Activated CD4-positive, alpha-beta memory T cell treated with anti-CD3 and anti-CD28 coated beads for 36 hours (primary cell): ENCODE measurements at regions not wholly inside any gene's neighbourhood (a gene's known extent, or its start where the extent isn't known, plus 50 kb on each side); places are given as distances from the start of the nearest gene placed in this dataset.

Source experiments
- CTCF ChIA-PET: fragments of 350-600 bp; sonication (Branson Sonifier 250); formaldehyde crosslinking; loops from one replicate; lab custom pipeline; 2021; ENCODE audit warnings: antibody characterized with exemption, inconsistent platforms; lab: Charles Lee
- POLR2A ChIA-PET: fragments of 350-600 bp; sonication (Branson Sonifier 250); formaldehyde crosslinking; loops from one replicate; lab custom pipeline; 2021; ENCODE audit warnings: antibody characterized with exemption; lab: Charles Lee
- DNase-seq: peaks from one replicate; pipeline ENCODE4 v3.0.0-alpha.2; 2020
- H3K27ac Mint-ChIP-seq: one replicate; pipeline ENCODE4 v1.8.0; 2021; ENCODE audit warnings: mixed read lengths
- H3K27me3 Mint-ChIP-seq: one replicate; pipeline ENCODE4 v1.8.0; 2021; ENCODE audit warnings: mixed read lengths
- H3K36me3 Mint-ChIP-seq: one replicate; pipeline ENCODE4 v1.8.0; 2021; ENCODE audit warnings: mixed read lengths
- H3K4me1 Mint-ChIP-seq: one replicate; pipeline ENCODE4 v1.8.0; 2021; ENCODE audit warnings: low read depth, mixed read lengths
- H3K4me3 Mint-ChIP-seq: one replicate; pipeline ENCODE4 v1.8.0; 2021; ENCODE audit warnings: mild to moderate bottlenecking, mixed read lengths
- H3K9me3 Mint-ChIP-seq: one replicate; pipeline ENCODE4 v1.8.0; 2021; ENCODE audit warnings: mixed read lengths
- intact Hi-C: fragments of 100-400 bp; cut with micrococcal nuclease; formaldehyde crosslinking; loops from one replicate; pipeline ENCODE4 v1.15.1; 2023

- Mint-ChIP-seq H3K9me3 (no peaks in the 10 kb centered on the region), H3K36me3 (no peaks in the 10 kb centered on the region), H3K27me3 (peaks cover 3% of the 10 kb centered on the region), H3K27ac (no peak overlapping the region), H3K4me3 (no peak overlapping the region), H3K4me1 (no peaks in the 10 kb centered on the region)
- DNase-seq, result no peak
- intact Hi-C loops, result no loop called here
- CTCF ChIA-PET, result no interaction called here
- POLR2A ChIA-PET, result no interaction called here
Measured at GRCh38 chr10:71035511-71036296, 147.3 kb upstream of the PCBD1 start.

GRCh38 chr10:71036297-71036966 lies 148.1 kb upstream of the PCBD1 start:
- POLR2A ChIA-PET, result no interaction called here
- no peak for DNase-seq
- H3K4me1 Mint-ChIP-seq, result no peaks in the 10 kb centered on the region
- no peak overlapping the region for H3K4me3 Mint-ChIP-seq
- peaks cover 3% of the 10 kb centered on the region for H3K27me3 Mint-ChIP-seq
- H3K36me3 Mint-ChIP-seq, result no peaks in the 10 kb centered on the region
- no peaks in the 10 kb centered on the region for H3K9me3 Mint-ChIP-seq
- CTCF ChIA-PET, result no interaction called here
- intact Hi-C loops, result no loop called here
- no peak overlapping the region for H3K27ac Mint-ChIP-seq

DNA sequence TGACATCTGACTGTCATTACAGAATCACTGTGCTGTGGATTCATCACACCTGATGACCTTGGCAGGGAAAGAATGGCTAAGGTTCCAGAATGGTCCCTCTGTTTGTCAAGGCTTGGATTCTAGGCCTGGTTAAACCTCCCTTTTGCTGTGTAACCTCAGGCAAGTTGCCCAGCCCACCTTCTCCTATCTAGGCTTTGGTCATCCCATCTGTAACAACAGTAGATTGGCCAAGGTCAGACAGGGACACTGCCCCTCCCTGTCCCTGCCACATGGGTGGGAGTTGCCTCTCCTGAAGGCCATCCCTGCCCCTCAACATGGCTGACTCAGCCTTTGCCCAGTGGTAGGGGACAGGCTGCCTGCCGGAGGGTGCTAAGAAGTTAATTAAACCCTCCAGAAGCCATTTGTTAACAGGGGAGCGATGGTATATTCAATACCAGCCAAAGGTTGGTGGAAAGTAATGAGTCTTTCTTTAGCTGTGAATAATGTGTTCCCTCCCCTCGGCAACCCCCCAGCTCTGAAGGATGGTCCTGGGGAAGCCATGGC lies 149.8 kb upstream of the PCBD1 start:
- peaks cover 4% of the 10 kb centered on the region for H3K27me3 Mint-ChIP-seq
- no peaks in the 10 kb centered on the region for H3K4me1 Mint-ChIP-seq
- no peak for DNase-seq
- intact Hi-C loops, result no loop called here
- no peak overlapping the region for H3K27ac Mint-ChIP-seq
- H3K9me3 Mint-ChIP-seq, result no peaks in the 10 kb centered on the region
- ChIA-PET POLR2A (no interaction called here), CTCF (no interaction called here)
- no peaks in the 10 kb centered on the region for H3K36me3 Mint-ChIP-seq
- no peak overlapping the region for H3K4me3 Mint-ChIP-seq

DNA sequence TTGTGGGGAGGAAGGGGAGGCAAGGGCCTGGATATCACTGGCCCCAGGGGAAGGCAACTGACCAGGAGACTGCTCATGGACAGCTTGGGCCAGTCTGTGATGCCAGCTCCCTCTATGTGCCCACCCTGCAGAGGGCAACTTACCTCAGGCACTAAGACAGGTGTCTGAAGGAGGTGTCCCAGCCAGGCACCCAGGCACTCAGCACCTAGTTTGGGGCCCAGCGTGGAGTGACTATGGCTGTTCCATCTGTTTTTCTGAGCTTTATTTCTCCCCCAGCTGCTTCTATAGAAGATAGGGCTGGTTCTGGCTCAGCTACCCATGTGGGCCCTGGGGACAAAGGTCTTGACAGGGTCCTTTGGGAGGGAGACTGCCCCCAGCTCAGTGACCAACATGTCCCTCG lies 150.6 kb upstream of the PCBD1 start:
- no peaks in the 10 kb centered on the region for H3K9me3 Mint-ChIP-seq
- POLR2A ChIA-PET, result no interaction called here
- H3K4me1 Mint-ChIP-seq, result no peaks in the 10 kb centered on the region
- H3K36me3 Mint-ChIP-seq, result no peaks in the 10 kb centered on the region
- no peak for DNase-seq
- peaks cover 4% of the 10 kb centered on the region for H3K27me3 Mint-ChIP-seq
- intact Hi-C loops, result no loop called here
- CTCF ChIA-PET, result no interaction called here
- no peak overlapping the region for H3K27ac Mint-ChIP-seq
- H3K4me3 Mint-ChIP-seq, result no peak overlapping the region

GRCh38 chr10:71039551-71039950 lies 151.2 kb upstream of the PCBD1 start:
- peaks cover 4% of the 10 kb centered on the region for H3K27me3 Mint-ChIP-seq
- DNase-seq, result no peak
- no peak overlapping the region for H3K27ac Mint-ChIP-seq
- no peak overlapping the region for H3K4me3 Mint-ChIP-seq
- H3K4me1 Mint-ChIP-seq, result no peaks in the 10 kb centered on the region
- H3K9me3 Mint-ChIP-seq, result no peaks in the 10 kb centered on the region
- POLR2A ChIA-PET, result no interaction called here
- H3K36me3 Mint-ChIP-seq, result no peaks in the 10 kb centered on the region
- intact Hi-C loops, result no loop called here
- CTCF ChIA-PET, result no interaction called here

- Mint-ChIP-seq H3K36me3 (no peaks in the 10 kb centered on the region), H3K27me3 (peaks cover 4% of the 10 kb centered on the region), H3K4me3 (no peak overlapping the region), H3K27ac (no peak overlapping the region), H3K4me1 (no peaks in the 10 kb centered on the region), H3K9me3 (no peaks in the 10 kb centered on the region)
- no peak for DNase-seq
- CTCF ChIA-PET, result no interaction called here
- intact Hi-C loops, result no loop called here
- POLR2A ChIA-PET, result no interaction called here
Measured at GRCh38 chr10:71040343-71040742, 152.0 kb upstream of the PCBD1 start.

DNA sequence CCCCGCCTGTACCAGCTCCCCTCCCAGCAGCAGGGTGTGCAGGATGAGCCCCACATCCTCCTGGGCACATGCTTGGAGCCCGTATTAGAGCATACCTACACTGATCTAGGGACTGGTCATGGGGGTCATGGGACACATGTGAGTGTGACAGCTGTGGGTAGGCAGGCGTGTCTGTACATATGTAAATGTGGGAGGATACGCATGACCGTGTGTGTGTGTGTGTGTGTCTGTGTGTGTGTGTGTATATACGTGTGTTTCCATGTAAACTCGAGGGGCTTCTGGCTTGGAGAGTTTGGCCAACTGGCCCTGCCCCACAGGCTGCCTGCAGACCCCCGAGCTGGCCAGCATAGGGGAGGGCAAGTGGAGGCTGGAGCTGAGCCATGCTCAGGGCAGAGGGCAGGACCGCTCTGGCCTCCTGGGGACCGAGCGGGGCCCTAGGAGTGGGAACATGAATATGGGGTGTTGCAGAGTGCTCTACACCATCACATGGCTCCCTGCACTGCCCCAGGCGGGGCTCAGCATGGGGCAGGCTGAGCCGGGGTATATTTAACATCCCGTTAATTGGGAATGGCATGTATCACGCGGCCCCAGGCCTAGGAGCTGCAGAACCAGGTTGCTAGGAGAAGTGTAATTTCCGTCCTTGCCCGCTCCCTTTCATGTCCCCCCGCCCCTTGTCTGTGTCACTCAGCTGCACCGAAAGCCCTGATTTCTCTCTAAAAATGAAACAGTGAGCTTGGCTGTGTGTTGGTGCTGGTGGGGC lies 152.7 kb upstream of the PCBD1 start:
- DNase-seq, result no peak
- CTCF ChIA-PET, result no interaction called here
- no peak overlapping the region for H3K27ac Mint-ChIP-seq
- H3K4me3 Mint-ChIP-seq, result no peak overlapping the region
- POLR2A ChIA-PET, result no interaction called here
- intact Hi-C loops, result no loop called here
- no peaks in the 10 kb centered on the region for H3K4me1 Mint-ChIP-seq
- H3K36me3 Mint-ChIP-seq, result no peaks in the 10 kb centered on the region
- H3K27me3 Mint-ChIP-seq, result peaks cover 4% of the 10 kb centered on the region
- no peaks in the 10 kb centered on the region for H3K9me3 Mint-ChIP-seq

- H3K4me1 Mint-ChIP-seq, result no peaks in the 10 kb centered on the region
- intact Hi-C loops, result no loop called here
- H3K9me3 Mint-ChIP-seq, result no peaks in the 10 kb centered on the region
- peaks cover 4% of the 10 kb centered on the region for H3K27me3 Mint-ChIP-seq
- ChIA-PET CTCF (no interaction called here), POLR2A (no interaction called here)
- no peaks in the 10 kb centered on the region for H3K36me3 Mint-ChIP-seq
- no peak for DNase-seq
- H3K27ac Mint-ChIP-seq, result no peak overlapping the region
- no peak overlapping the region for H3K4me3 Mint-ChIP-seq
Measured at GRCh38 chr10:71042216-71042615, 153.9 kb upstream of the PCBD1 start.

DNA sequence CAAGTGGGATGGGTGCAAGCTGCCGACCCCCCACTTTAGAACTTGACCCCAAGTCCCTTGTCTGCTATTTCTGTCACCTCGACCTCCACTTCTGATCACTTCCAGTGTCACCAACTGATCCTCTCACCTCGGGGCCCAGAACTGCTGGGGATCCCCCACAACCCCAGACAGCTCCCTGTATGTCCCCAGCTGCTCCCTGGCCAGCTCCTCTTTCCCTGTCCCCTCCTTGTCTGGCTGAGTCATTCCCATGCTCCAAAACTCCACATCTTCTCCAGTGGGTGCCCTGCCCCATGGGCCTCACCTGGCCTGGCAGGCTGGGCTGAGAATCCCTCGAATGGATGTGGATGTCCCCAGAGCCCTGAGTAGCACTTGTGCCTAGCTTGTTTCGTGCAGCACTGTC lies 154.3 kb upstream of the PCBD1 start:
- no peak for DNase-seq
- ChIA-PET POLR2A (no interaction called here), CTCF (no interaction called here)
- H3K36me3 Mint-ChIP-seq, result no peaks in the 10 kb centered on the region
- no peaks in the 10 kb centered on the region for H3K4me1 Mint-ChIP-seq
- intact Hi-C loops, result no loop called here
- H3K4me3 Mint-ChIP-seq, result no peak overlapping the region
- no peak overlapping the region for H3K27ac Mint-ChIP-seq
- H3K27me3 Mint-ChIP-seq, result peaks cover 4% of the 10 kb centered on the region
- H3K9me3 Mint-ChIP-seq, result no peaks in the 10 kb centered on the region

DNA sequence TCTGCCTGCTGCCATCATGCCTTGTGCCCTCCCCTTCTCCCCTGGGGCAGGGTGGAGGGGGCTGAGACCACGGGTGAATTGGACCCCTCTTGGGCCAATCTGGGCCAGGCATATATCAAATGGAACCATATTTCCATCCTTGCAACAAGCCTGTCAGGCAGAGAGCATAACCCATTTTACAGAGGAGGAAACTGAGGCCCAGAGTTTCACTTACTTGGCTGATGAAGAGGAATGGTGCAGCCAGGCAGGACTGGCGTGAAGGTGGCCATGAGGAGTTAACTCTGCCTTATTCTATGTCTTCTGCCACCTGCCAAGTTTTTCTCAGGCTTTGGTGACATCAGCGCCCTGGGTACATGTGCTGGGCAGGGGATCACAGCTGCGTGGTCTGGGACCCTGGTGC lies 155.5 kb upstream of the PCBD1 start:
- Mint-ChIP-seq H3K4me1 (no peaks in the 10 kb centered on the region), H3K4me3 (no peak overlapping the region), H3K9me3 (no peaks in the 10 kb centered on the region), H3K27me3 (peaks cover 4% of the 10 kb centered on the region), H3K27ac (no peak overlapping the region), H3K36me3 (no peaks in the 10 kb centered on the region)
- POLR2A ChIA-PET, result no interaction called here
- CTCF ChIA-PET, result no interaction called here
- no peak for DNase-seq
- intact Hi-C loops, result no loop called here

DNA sequence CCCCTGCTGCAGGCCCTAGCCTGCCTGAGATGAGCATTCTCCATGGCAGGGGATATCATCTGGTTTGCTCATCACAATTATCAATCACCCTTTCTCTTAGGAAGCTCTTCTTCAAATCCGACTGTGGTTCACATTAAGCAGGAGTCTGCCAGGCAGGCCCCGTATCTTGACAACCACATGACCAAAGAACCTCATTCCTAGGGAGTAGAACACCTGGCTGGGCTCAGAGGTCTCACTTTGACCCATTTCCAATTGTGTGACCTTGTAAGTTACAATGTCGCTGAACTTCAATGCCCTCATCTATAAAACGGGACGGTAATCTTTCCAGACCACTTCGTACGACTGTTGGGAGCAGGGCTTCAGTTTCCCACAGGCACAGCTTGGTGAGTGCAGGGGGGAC lies 156.4 kb upstream of the PCBD1 start:
- ChIA-PET CTCF (no interaction called here), POLR2A (no interaction called here)
- Mint-ChIP-seq H3K36me3 (no peaks in the 10 kb centered on the region), H3K4me1 (no peaks in the 10 kb centered on the region), H3K27me3 (peaks cover 4% of the 10 kb centered on the region), H3K27ac (no peak overlapping the region), H3K9me3 (no peaks in the 10 kb centered on the region), H3K4me3 (no peak overlapping the region)
- intact Hi-C loops, result no loop called here
- DNase-seq, result no peak

DNA sequence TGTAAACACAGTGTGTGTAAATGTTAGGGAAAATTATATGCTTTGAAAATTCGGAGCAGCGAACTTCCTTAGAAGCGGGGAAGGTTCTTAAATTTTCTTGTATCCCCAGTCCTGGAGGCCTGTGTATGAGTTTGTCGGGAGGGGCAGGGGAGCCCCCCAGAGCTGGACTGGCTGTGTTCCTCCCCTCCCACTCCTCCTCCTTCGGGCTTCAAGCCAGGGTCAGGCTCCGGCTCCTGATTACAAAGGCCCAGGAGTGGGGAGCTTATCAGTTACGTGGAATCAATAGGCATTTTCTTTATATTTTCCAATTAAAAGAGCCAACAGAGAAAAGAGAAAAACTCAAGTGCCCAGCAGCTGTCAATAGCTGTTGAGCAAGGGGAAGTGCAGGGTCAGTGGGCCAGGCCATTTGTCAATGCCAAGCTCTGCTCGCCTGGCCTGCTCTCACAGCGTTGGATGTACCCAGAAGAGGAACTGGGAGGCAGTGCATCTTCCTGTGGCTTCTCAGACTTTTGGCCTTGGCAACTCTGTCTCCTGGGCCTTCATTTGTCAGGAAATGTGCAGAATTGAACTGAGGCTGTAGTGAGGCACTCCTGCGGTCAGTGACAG lies 156.9 kb upstream of the PCBD1 start:
- CTCF ChIA-PET, result no interaction called here
- peaks cover 4% of the 10 kb centered on the region for H3K27me3 Mint-ChIP-seq
- no peaks in the 10 kb centered on the region for H3K36me3 Mint-ChIP-seq
- POLR2A ChIA-PET, result no interaction called here
- H3K27ac Mint-ChIP-seq, result no peak overlapping the region
- DNase-seq, result no peak
- H3K4me3 Mint-ChIP-seq, result no peak overlapping the region
- intact Hi-C loops, result no loop called here
- H3K9me3 Mint-ChIP-seq, result no peaks in the 10 kb centered on the region
- H3K4me1 Mint-ChIP-seq, result no peaks in the 10 kb centered on the region
